Activated CD4-positive, alpha-beta T cell treated with anti-CD3 and anti-CD28 coated beads for 36 hours (primary cell): ENCODE measurements at regions not wholly inside any gene's neighbourhood (a gene's known extent, or its start where the extent isn't known, plus 50 kb on each side); places are given as distances from the start of the nearest gene placed in this dataset.

Experiments
- ATAC-seq: fragments of 200-7000 bp; cut with Tn5 transposase; one replicate; pipeline ENCODE4 v1.10.0; 2021; ENCODE audit warnings: mild to moderate bottlenecking, moderate library complexity
- CTCF ChIA-PET: fragments of 350-600 bp; sonication (Branson Sonifier 250); formaldehyde crosslinking; loops from one replicate; lab custom pipeline; 2021; ENCODE audit warnings: antibody characterized with exemption; lab: Charles Lee
- POLR2A ChIA-PET: fragments of 350-600 bp; sonication (Branson Sonifier 250); formaldehyde crosslinking; loops from one replicate; lab custom pipeline; 2021; ENCODE audit warnings: antibody characterized with exemption, inconsistent platforms; lab: Charles Lee
- DNase-seq: peaks from one replicate; pipeline ENCODE4 v3.0.0-alpha.2; 2020
- H3K27ac Mint-ChIP-seq: one replicate; pipeline ENCODE4 v1.8.0; 2021; ENCODE audit warnings: mixed read lengths
- H3K27me3 Mint-ChIP-seq: one replicate; pipeline ENCODE4 v1.8.0; 2021; ENCODE audit warnings: mixed read lengths
- H3K36me3 Mint-ChIP-seq: one replicate; pipeline ENCODE4 v1.8.0; 2021; ENCODE audit warnings: low read depth, mixed read lengths
- H3K4me1 Mint-ChIP-seq: one replicate; pipeline ENCODE4 v1.8.0; 2021; ENCODE audit warnings: mixed read lengths
- H3K4me3 Mint-ChIP-seq: one replicate; pipeline ENCODE4 v1.8.0; 2021; ENCODE audit warnings: mild to moderate bottlenecking, moderate library complexity, mixed read lengths
- H3K9me3 Mint-ChIP-seq: one replicate; pipeline ENCODE4 v1.8.0; 2021; ENCODE audit warnings: low read depth, mixed read lengths
- intact Hi-C, 2 experiments: fragments of 100-400 bp; cut with DNase I in 1 of 2; cut with micrococcal nuclease in 1 of 2; formaldehyde crosslinking; loops; one replicate each; pipeline versions ENCODE4 v1.14.2 to v1.15.1; 2022 to 2024; cut with DNase I, micrococcal nuclease

GRCh38 chr11:22466809-22467208, 128.6 kb downstream of the SLC17A6 start:
- H3K4me1 Mint-ChIP-seq, result no peaks in the 10 kb centered on the region
- H3K9me3 Mint-ChIP-seq, result no peaks in the 10 kb centered on the region
- POLR2A ChIA-PET, result no interaction called here
- CTCF ChIA-PET, result no interaction called here
- H3K36me3 Mint-ChIP-seq, result no peaks in the 10 kb centered on the region
- H3K27ac Mint-ChIP-seq, result no peak overlapping the region
- peaks cover 14% of the 10 kb centered on the region for H3K27me3 Mint-ChIP-seq
- intact Hi-C loops, result no loop called here
- ATAC-seq, result no peak
- H3K4me3 Mint-ChIP-seq, result no peak overlapping the region
- DNase-seq, result no peak

- Mint-ChIP-seq H3K9me3 (no peaks in the 10 kb centered on the region), H3K27me3 (peaks cover 14% of the 10 kb centered on the region), H3K27ac (no peak overlapping the region), H3K4me1 (no peaks in the 10 kb centered on the region), H3K4me3 (no peak overlapping the region), H3K36me3 (no peaks in the 10 kb centered on the region)
- DNase-seq (no peak), ATAC-seq (no peak)
- intact Hi-C loops, result no loop called here
- POLR2A ChIA-PET, result no interaction called here
- CTCF ChIA-PET, result no interaction called here
These were observed 128.2 kb downstream of the SLC17A6 start for GRCh38 chr11:22466351-22466750.

- intact Hi-C loops, result no loop called here
- no peaks in the 10 kb centered on the region for H3K4me1 Mint-ChIP-seq
- ChIA-PET CTCF (interaction anchor here (0.7 kb wide), 1 partner anchor 11 kb away, joined by 3 read pairs; no protein-coding TSS in a partner anchor), POLR2A (no interaction called here)
- ATAC-seq (no peak), DNase-seq (no peak)
- H3K27ac Mint-ChIP-seq, result no peak overlapping the region
- peaks cover 14% of the 10 kb centered on the region for H3K27me3 Mint-ChIP-seq
- H3K4me3 Mint-ChIP-seq, result no peak overlapping the region
- no peaks in the 10 kb centered on the region for H3K9me3 Mint-ChIP-seq
- H3K36me3 Mint-ChIP-seq, result no peaks in the 10 kb centered on the region
These were observed 127.4 kb downstream of the SLC17A6 start for GRCh38 chr11:22465620-22466019.

- POLR2A ChIA-PET, result no interaction called here
- Mint-ChIP-seq H3K27me3 (peaks cover 8% of the 10 kb centered on the region), H3K9me3 (no peaks in the 10 kb centered on the region), H3K4me3 (no peak overlapping the region), H3K4me1 (no peaks in the 10 kb centered on the region), H3K36me3 (no peaks in the 10 kb centered on the region), H3K27ac (no peak overlapping the region)
- ATAC-seq (no peak), DNase-seq (no peak)
- CTCF ChIA-PET, result no interaction called here
- intact Hi-C loops, result no loop called here
These were observed 123.4 kb downstream of the SLC17A6 start for GRCh38 chr11:22461626-22462025.

GRCh38 chr11:22460181-22460580, 122.0 kb downstream of the SLC17A6 start:
- intact Hi-C loops, result no loop called here
- no peak overlapping the region for H3K27ac Mint-ChIP-seq
- no peak overlapping the region for H3K4me3 Mint-ChIP-seq
- no peak for DNase-seq
- POLR2A ChIA-PET, result no interaction called here
- no peaks in the 10 kb centered on the region for H3K36me3 Mint-ChIP-seq
- no peaks in the 10 kb centered on the region for H3K4me1 Mint-ChIP-seq
- no peaks in the 10 kb centered on the region for H3K9me3 Mint-ChIP-seq
- peaks cover 8% of the 10 kb centered on the region for H3K27me3 Mint-ChIP-seq
- ATAC-seq, result no peak
- CTCF ChIA-PET, result no interaction called here

GRCh38 chr11:22459048-22459447, 120.9 kb downstream of the SLC17A6 start:
- no peak overlapping the region for H3K27ac Mint-ChIP-seq
- H3K4me3 Mint-ChIP-seq, result no peak overlapping the region
- H3K36me3 Mint-ChIP-seq, result no peaks in the 10 kb centered on the region
- CTCF ChIA-PET, result interaction anchor here (0.6 kb wide), 1 partner anchor 11 kb away, joined by 3 read pairs; no protein-coding TSS in a partner anchor
- peaks cover 6% of the 10 kb centered on the region for H3K27me3 Mint-ChIP-seq
- no peaks in the 10 kb centered on the region for H3K4me1 Mint-ChIP-seq
- DNase-seq, result no peak
- H3K9me3 Mint-ChIP-seq, result no peaks in the 10 kb centered on the region
- intact Hi-C loops, result no loop called here
- no peak for ATAC-seq
- POLR2A ChIA-PET, result no interaction called here

GRCh38 chr11:22458161-22458560, 120.0 kb downstream of the SLC17A6 start:
- intact Hi-C loops, result no loop called here
- H3K36me3 Mint-ChIP-seq, result no peaks in the 10 kb centered on the region

GRCh38 chr11:22456993-22457762, 119.0 kb downstream of the SLC17A6 start:
- Mint-ChIP-seq H3K9me3 (no peaks in the 10 kb centered on the region), H3K4me3 (no peak overlapping the region), H3K27ac (no peak overlapping the region), H3K27me3 (peaks cover 3% of the 10 kb centered on the region), H3K4me1 (no peaks in the 10 kb centered on the region), H3K36me3 (no peaks in the 10 kb centered on the region)
- ChIA-PET CTCF (no interaction called here), POLR2A (no interaction called here)
- ATAC-seq (no peak), DNase-seq (no peak)
- intact Hi-C loops, result no loop called here

More at GRCh38 chr11:22458161-22458560, 120.0 kb downstream of the SLC17A6 start:
- POLR2A ChIA-PET, result no interaction called here
- ATAC-seq, result no peak
- Mint-ChIP-seq H3K9me3 (no peaks in the 10 kb centered on the region), H3K4me1 (no peaks in the 10 kb centered on the region), H3K27ac (no peak overlapping the region), H3K4me3 (no peak overlapping the region), H3K27me3 (peaks cover 6% of the 10 kb centered on the region)
- no peak for DNase-seq
- CTCF ChIA-PET, result no interaction called here

- peaks cover 8% of the 10 kb centered on the region for H3K27me3 Mint-ChIP-seq
- no peaks in the 10 kb centered on the region for H3K4me1 Mint-ChIP-seq
- H3K27ac Mint-ChIP-seq, result no peak overlapping the region
- ChIA-PET POLR2A (interaction anchor here (0.7 kb wide), 1 partner anchor 1232 kb away, joined by 3 read pairs; no protein-coding TSS in a partner anchor), CTCF (interaction anchor here (1.0 kb wide), 1 partner anchor 11 kb away, joined by 3 read pairs; no protein-coding TSS in a partner anchor)
- intact Hi-C loops, result no loop called here
- DNase-seq, result no peak
- H3K36me3 Mint-ChIP-seq, result no peaks in the 10 kb centered on the region
- H3K9me3 Mint-ChIP-seq, result no peaks in the 10 kb centered on the region
- ATAC-seq, result no peak
- H3K4me3 Mint-ChIP-seq, result no peak overlapping the region
These were observed 116.4 kb downstream of the SLC17A6 start for GRCh38 chr11:22454461-22455090.

- Mint-ChIP-seq H3K27me3 (peaks cover 7% of the 10 kb centered on the region), H3K9me3 (no peaks in the 10 kb centered on the region), H3K4me1 (no peaks in the 10 kb centered on the region), H3K36me3 (no peaks in the 10 kb centered on the region), H3K27ac (no peak overlapping the region), H3K4me3 (no peak overlapping the region)
- DNase-seq (no peak), ATAC-seq (no peak)
- ChIA-PET CTCF (interaction anchor here (0.8 kb wide), 1 partner anchor 9 kb away, joined by 3 read pairs; no protein-coding TSS in a partner anchor), POLR2A (no interaction called here)
- intact Hi-C loops, result no loop called here
These were observed 111.3 kb downstream of the SLC17A6 start for GRCh38 chr11:22449441-22449840.

GRCh38 chr11:22444076-22444475, 105.9 kb downstream of the SLC17A6 start:
- CTCF ChIA-PET, result no interaction called here

GRCh38 chr11:22441831-22442230, 103.7 kb downstream of the SLC17A6 start:
- Mint-ChIP-seq H3K27me3 (peaks cover 2% of the 10 kb centered on the region), H3K36me3 (no peaks in the 10 kb centered on the region)
- intact Hi-C loops, result no loop called here

More at GRCh38 chr11:22444076-22444475, 105.9 kb downstream of the SLC17A6 start:
- DNase-seq (no peak), ATAC-seq (no peak)
- intact Hi-C loops, result no loop called here
- peaks cover 2% of the 10 kb centered on the region for H3K27me3 Mint-ChIP-seq
- POLR2A ChIA-PET, result no interaction called here
- H3K4me3 Mint-ChIP-seq, result no peak overlapping the region
- no peak overlapping the region for H3K27ac Mint-ChIP-seq
- H3K9me3 Mint-ChIP-seq, result no peaks in the 10 kb centered on the region
- no peaks in the 10 kb centered on the region for H3K4me1 Mint-ChIP-seq
- H3K36me3 Mint-ChIP-seq, result no peaks in the 10 kb centered on the region

More at GRCh38 chr11:22441831-22442230, 103.7 kb downstream of the SLC17A6 start:
- CTCF ChIA-PET, result interaction anchor here (0.7 kb wide), 1 partner anchor 37 kb away, joined by 3 read pairs; no protein-coding TSS in a partner anchor
- no peaks in the 10 kb centered on the region for H3K9me3 Mint-ChIP-seq
- DNase-seq, result no peak
- no peaks in the 10 kb centered on the region for H3K4me1 Mint-ChIP-seq
- no peak overlapping the region for H3K4me3 Mint-ChIP-seq
- ATAC-seq, result no peak
- POLR2A ChIA-PET, result no interaction called here
- no peak overlapping the region for H3K27ac Mint-ChIP-seq
